IMR-90 (cell line): ENCODE measurements at regions not wholly inside any gene's neighbourhood (a gene's known extent, or its start where the extent isn't known, plus 50 kb on each side); places are given as distances from the start of the nearest gene placed in this dataset.

Experiments
- ATAC-seq: fragments of 200-7000 bp; cut with Tn5 transposase; 2 replicates; pipeline ENCODE4 v1.9.1; 2020; ENCODE audit warnings: low read depth, mild to moderate bottlenecking, moderate library complexity
- BruUV-seq: library from RNA; stranded (reverse); fragments of 400-500 nt; replicated peaks from 2 replicates; lab custom pipeline; 2021; lab: Mats Ljungman, UMichigan
- CTCF ChIA-PET: fragments of 300-600 bp; formaldehyde crosslinking; extraction: SDS; loops from one replicate; lab custom pipeline; 2021; ENCODE audit warnings: antibody characterized with exemption; lab: Yijun Ruan, JAX
- POLR2A ChIA-PET: fragments of 300-600 bp; sonication (Branson Sonifier 250); formaldehyde crosslinking; loops from one replicate; lab custom pipeline; 2022; ENCODE audit warnings: antibody characterized with exemption; ENCODE audit not compliant: unreplicated experiment; lab: Charles Lee
- DNase-seq: peaks from one replicate; pipeline ENCODE4 v3.0.0; 2013
- H2AFZ ChIP-seq: replicated peaks from 2 replicates; pipeline ENCODE3; 2013; ENCODE audit warnings: low read length, mild to moderate bottlenecking; ENCODE audit not compliant: poor library complexity
- H2AK5ac ChIP-seq: 2 replicates; pipeline ENCODE4 v1.6.1; 2013; ENCODE audit warnings: low read depth, low read length, inconsistent platforms
- H2AK9ac ChIP-seq: replicated peaks from 2 replicates; pipeline ENCODE3; 2013; ENCODE audit warnings: mild to moderate bottlenecking, low read depth, low read length, moderate library complexity; ENCODE audit not compliant: poor library complexity
- H2BK120ac ChIP-seq: 2 replicates; pipeline ENCODE4 v1.6.1; 2013; ENCODE audit warnings: low read depth, low read length, inconsistent platforms
- H2BK15ac ChIP-seq: 3 replicates; pipeline ENCODE4 v1.6.1; 2013; ENCODE audit warnings: low read depth, low read length, inconsistent platforms
- H2BK20ac ChIP-seq: 2 replicates; pipeline ENCODE4 v1.6.1; 2013; ENCODE audit warnings: low read depth, mild to moderate bottlenecking, inconsistent platforms, low read length, moderate library complexity
- H2BK5ac ChIP-seq: 2 replicates; pipeline ENCODE4 v1.6.1; 2013; ENCODE audit warnings: mild to moderate bottlenecking, low read depth, low read length, inconsistent platforms; ENCODE audit not compliant: poor library complexity, severe bottlenecking
- H3K14ac ChIP-seq: replicated peaks from 2 replicates; pipeline ENCODE4 v1.6.1; 2013; ENCODE audit warnings: low read depth, low read length, inconsistent platforms
- H3K18ac ChIP-seq: 2 replicates; pipeline ENCODE4 v1.6.1; 2013; ENCODE audit warnings: low read depth, low read length, control low read depth
- H3K23ac ChIP-seq: 2 replicates; pipeline ENCODE4 v1.6.1; 2013; ENCODE audit warnings: low read depth, low read length, inconsistent platforms
- H3K27ac ChIP-seq: 2 replicates; pipeline ENCODE4 v1.5.1; 2013; ENCODE audit warnings: mild to moderate bottlenecking, control low read depth, low read length; ENCODE audit not compliant: insufficient read depth
- H3K27me3 ChIP-seq: 2 replicates; pipeline ENCODE4 v1.6.1; 2013; ENCODE audit warnings: low read length; ENCODE audit not compliant: control insufficient read depth, insufficient read depth
- H3K36me3 ChIP-seq: 2 replicates; pipeline ENCODE4 v1.6.1; 2013; ENCODE audit warnings: low read length, mixed read lengths; ENCODE audit not compliant: control insufficient read depth, insufficient read depth
- H3K4ac ChIP-seq: 2 replicates; pipeline ENCODE4 v1.6.1; 2013; ENCODE audit warnings: low read depth, low read length, inconsistent platforms
- H3K4me1 ChIP-seq: 2 replicates; pipeline ENCODE4 v1.6.1; 2013; ENCODE audit warnings: low read length, mixed read lengths; ENCODE audit not compliant: control insufficient read depth, insufficient read depth
- H3K4me2 ChIP-seq: 2 replicates; pipeline ENCODE4 v1.6.1; 2013; ENCODE audit warnings: low read depth, mild to moderate bottlenecking, control low read depth, low read length, moderate library complexity
- H3K4me3 ChIP-seq: 2 replicates; pipeline ENCODE4 v1.5.1; 2013; ENCODE audit warnings: low read depth, mild to moderate bottlenecking, control low read depth, low read length, moderate library complexity; ENCODE audit not compliant: insufficient read depth
- H3K56ac ChIP-seq: 2 replicates; pipeline ENCODE4 v1.6.1; 2013; ENCODE audit warnings: low read length, inconsistent platforms; ENCODE audit not compliant: insufficient read depth; ENCODE audit errors: extremely low read depth
- H3K79me1 ChIP-seq, 2 experiments: 2 replicates each; pipeline ENCODE4 v1.6.1; 2013; ENCODE audit warnings: low read length in 2 of 2, inconsistent platforms in 1 of 2, low read depth in 1 of 2
- H3K9ac ChIP-seq: 2 replicates; pipeline ENCODE4 v1.6.1; 2013; ENCODE audit warnings: low read depth, low read length, control low read depth
- H3K9me1 ChIP-seq: 2 replicates; pipeline ENCODE4 v1.6.1; 2013; ENCODE audit warnings: low read length, inconsistent platforms; ENCODE audit not compliant: insufficient read depth
- H3K9me3 ChIP-seq: 2 replicates; pipeline ENCODE4 v1.6.1; 2013; ENCODE audit warnings: low read length; ENCODE audit not compliant: control insufficient read depth, insufficient read depth
- H4K20me1 ChIP-seq: 2 replicates; pipeline ENCODE4 v1.6.1; 2013; ENCODE audit warnings: low read length, inconsistent platforms; ENCODE audit not compliant: insufficient read depth
- H4K5ac ChIP-seq: 2 replicates; pipeline ENCODE4 v1.6.1; 2013; ENCODE audit warnings: mild to moderate bottlenecking, low read depth, low read length, control low read depth
- H4K8ac ChIP-seq, 2 experiments: 2 replicates each; pipeline ENCODE4 v1.6.1; 2013; ENCODE audit warnings: low read depth in 2 of 2, low read length in 2 of 2, control low read depth in 1 of 2, inconsistent platforms in 1 of 2
- H4K91ac ChIP-seq: 2 replicates; pipeline ENCODE4 v1.6.1; 2013; ENCODE audit warnings: low read depth, low read length, inconsistent platforms; ENCODE audit not compliant: insufficient read depth
- CEBPB ChIP-seq: IDR thresholded peaks from 2 replicates; pipeline ENCODE4 v1.6.1; 2012; ENCODE audit warnings: low read depth, low read length, improper control_type of control experiment
- RAD21 ChIP-seq: IDR thresholded peaks from 2 replicates; pipeline ENCODE4 v1.6.1; 2012; ENCODE audit warnings: low read length, improper control_type of control experiment
- RCOR1 ChIP-seq: IDR thresholded peaks from 2 replicates; pipeline ENCODE4 v1.6.1; 2012; ENCODE audit warnings: mild to moderate bottlenecking, low read length, improper control_type of control experiment; ENCODE audit not compliant: insufficient replicate concordance
- RFX5 ChIP-seq: IDR thresholded peaks from 2 replicates; pipeline ENCODE4 v1.8.0; 2012; ENCODE audit warnings: low read depth, mild to moderate bottlenecking, low read length, moderate library complexity
- SMC3 ChIP-seq: fragments of 150-350 bp; IDR thresholded peaks from 2 replicates; pipeline ENCODE4 v1.6.1; 2016; ENCODE audit warnings: low read depth, mild to moderate bottlenecking, antibody characterized with exemption, low read length, moderate library complexity
- USF2 ChIP-seq: fragments of 150-350 bp; IDR thresholded peaks from 2 replicates; pipeline ENCODE4 v1.6.1; 2017; ENCODE audit warnings: mild to moderate bottlenecking, antibody characterized with exemption, low read length, low read depth
- WGBS, 2 experiments: methylation state at CpG; one replicate each; pipeline versions ENCODE4 v1.1.5 to v1.1.7; 2013; ENCODE audit warnings: missing lambda C conversion rate in 2 of 2; ENCODE audit not compliant: insufficient read length in 1 of 2; ENCODE audit errors: extremely low coverage in 2 of 2; 5-methylcytosine and 5-hydroxymethylcytosine counted together
- dilution Hi-C: fragments of 300-500 bp; cut with HindIII; formaldehyde crosslinking; loops from one replicate; pipeline ENCODE4 v1.14.3; 2018; ENCODE audit warnings: low sequenced_read_pairs; ENCODE audit not compliant: unreplicated experiment
- in situ Hi-C: fragments of 300-500 bp; cut with MboI; formaldehyde crosslinking; loops from 3 replicates; pipeline ENCODE4 v1.14.3; 2019; ENCODE audit warnings: low sequenced_read_pairs, inconsistent platforms, mixed read lengths
- intact Hi-C: fragments of 100-400 bp; cut with micrococcal nuclease; formaldehyde crosslinking; loops from 2 replicates; pipeline ENCODE4 v1.10.0; 2022
- TF ChIP-seq, protein P1 (sequence below): fragments of 150-350 bp; IDR thresholded peaks from 2 replicates; pipeline ENCODE4 v1.6.1; 2016; ENCODE audit warnings: low read depth, mild to moderate bottlenecking, low read length, moderate library complexity, borderline replicate concordance

GRCh38 chrX:138073626-138074025 is 507.7 kb downstream of the ZIC3 start:
- ATAC-seq: no peak
- Histone ChIP-seq H2AK5ac (no peak overlapping the region), H3K79me1 (no peaks in the 10 kb centered on the region), H4K5ac (no peak overlapping the region), H3K18ac (no peak overlapping the region), H2BK20ac (no peak overlapping the region), H3K27ac (no peak overlapping the region), H3K23ac (no peak overlapping the region), H4K20me1 (no peaks in the 10 kb centered on the region), H3K9me3 (peaks cover 2% of the 10 kb centered on the region; the same call in 1 of the 2 replicates), H4K91ac (no peak overlapping the region), H3K14ac (no peak overlapping the region), H3K4me3 (no peak overlapping the region), H3K4me1 (no peaks in the 10 kb centered on the region), H3K36me3 (no peaks in the 10 kb centered on the region), H3K9me1 (no peaks in the 10 kb centered on the region), H2BK15ac (no peak overlapping the region), H2AK9ac (no peak overlapping the region), H3K56ac (no peak overlapping the region), H4K8ac (no peak overlapping the region), H3K9ac (no peak overlapping the region), H2AFZ (no peak overlapping the region), H2BK5ac (no peak overlapping the region), H3K4ac (no peak overlapping the region), H3K4me2 (no peak overlapping the region), H3K27me3 (no peaks in the 10 kb centered on the region), H2BK120ac (no peak overlapping the region)
- intact Hi-C loops: no loop called here
- CTCF ChIA-PET: no interaction called here
- dilution Hi-C loops: no loop called here
- WGBS, 2 experiments: 52% methylated on average over 11 of the region's 15 CpGs; no CpG with 5 or more reads in 1 of the 2 experiments
- in situ Hi-C loops: no loop called here
- TF ChIP-seq CEBPB (no peak), USF2 (no peak), SMC3 (no peak), RCOR1 (no peak), RFX5 (no peak), RAD21 (no peak)
- TF ChIP-seq, protein P1, sequence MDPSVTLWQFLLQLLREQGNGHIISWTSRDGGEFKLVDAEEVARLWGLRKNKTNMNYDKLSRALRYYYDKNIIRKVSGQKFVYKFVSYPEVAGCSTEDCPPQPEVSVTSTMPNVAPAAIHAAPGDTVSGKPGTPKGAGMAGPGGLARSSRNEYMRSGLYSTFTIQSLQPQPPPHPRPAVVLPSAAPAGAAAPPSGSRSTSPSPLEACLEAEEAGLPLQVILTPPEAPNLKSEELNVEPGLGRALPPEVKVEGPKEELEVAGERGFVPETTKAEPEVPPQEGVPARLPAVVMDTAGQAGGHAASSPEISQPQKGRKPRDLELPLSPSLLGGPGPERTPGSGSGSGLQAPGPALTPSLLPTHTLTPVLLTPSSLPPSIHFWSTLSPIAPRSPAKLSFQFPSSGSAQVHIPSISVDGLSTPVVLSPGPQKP: no peak
- DNase-seq: no peak
- no TSS peak for BruUV-seq
- POLR2A ChIA-PET: no interaction called here
